ENCODE measurements at regions not wholly inside any gene's neighbourhood (a gene's known extent, or its start where the extent isn't known, plus 50 kb on each side); places are given as distances from the start of the nearest gene placed in this dataset.

DNA sequence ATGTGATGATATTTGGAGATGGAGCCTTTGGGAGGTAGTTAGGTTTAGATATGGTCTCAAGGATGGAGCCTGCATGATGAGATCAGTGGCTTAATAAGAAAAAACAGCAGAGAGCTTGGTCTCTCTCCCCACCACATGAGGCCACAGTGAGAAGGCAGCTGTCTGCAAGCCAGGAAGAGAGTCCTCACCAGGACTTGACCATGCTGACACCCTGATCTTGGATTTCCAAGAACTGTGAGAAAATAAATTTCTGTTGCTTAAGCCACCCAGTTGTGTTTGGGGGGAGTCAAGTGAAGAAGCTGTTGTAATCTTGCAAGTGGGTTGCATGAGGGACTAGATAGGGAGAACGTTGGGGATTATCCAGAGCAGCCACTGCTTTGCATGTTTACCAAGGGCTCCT, 62.3 kb upstream of the TNFAIP8L3 start:
- H3K27ac ChIP-seq, result peak overlapping the region in 2 of 11 experiments; percentile 25 to 53; a peak in 2 of 22 replicates
- H3K4me3 ChIP-seq, result no peak overlapping the region
- peak overlapping the region in 2 of 11 experiments; percentile 2 to 57; a peak in 3 of 22 replicates for H3K4me2 ChIP-seq
- H3K36me3 ChIP-seq, result no peaks in the 10 kb centered on the region
- no peaks in the 10 kb centered on the region for H3K9me3 ChIP-seq (replicated peaks in 1 of 11)
- TF ChIP-seq Cebpa-rat (IDR thresholded peaks at IDR 0.05), result peak in 1 of 11 experiments; percentile 52; a peak in 1 of 22 replicates
- no peaks in the 10 kb centered on the region for H3K27me3 ChIP-seq
- H3K9ac ChIP-seq, result no peak overlapping the region
- H3K4me1 ChIP-seq, result peaks cover 0 to 53% (median 0%) of the 10 kb centered on the region in 10 experiments; a peak in 4 of 20 replicates
- H4K20me1 ChIP-seq, result no peaks in the 10 kb centered on the region; a peak in 1 of 22 replicates

DNA sequence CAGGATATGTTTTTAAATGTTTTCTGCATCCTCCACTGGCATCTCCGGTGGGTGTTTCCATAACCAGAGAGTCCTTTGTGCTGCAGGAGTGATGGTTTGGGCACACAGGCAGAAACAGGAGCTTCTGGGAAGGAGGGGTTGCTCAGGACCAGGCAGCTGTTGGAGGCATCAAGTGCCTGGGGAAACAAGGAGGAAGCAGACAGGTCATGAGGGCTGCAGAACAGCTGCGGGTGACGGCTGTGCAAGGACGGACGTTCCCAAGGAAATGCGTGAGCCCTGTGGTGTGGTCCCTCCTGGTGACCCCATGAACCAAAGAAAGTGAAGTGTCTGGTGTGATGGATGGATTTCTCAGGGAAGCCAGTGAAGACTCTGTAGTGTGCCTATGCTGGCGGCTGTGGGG, 61.2 kb upstream of the TNFAIP8L3 start:
- no peaks in the 10 kb centered on the region for H3K36me3 ChIP-seq

DNA sequence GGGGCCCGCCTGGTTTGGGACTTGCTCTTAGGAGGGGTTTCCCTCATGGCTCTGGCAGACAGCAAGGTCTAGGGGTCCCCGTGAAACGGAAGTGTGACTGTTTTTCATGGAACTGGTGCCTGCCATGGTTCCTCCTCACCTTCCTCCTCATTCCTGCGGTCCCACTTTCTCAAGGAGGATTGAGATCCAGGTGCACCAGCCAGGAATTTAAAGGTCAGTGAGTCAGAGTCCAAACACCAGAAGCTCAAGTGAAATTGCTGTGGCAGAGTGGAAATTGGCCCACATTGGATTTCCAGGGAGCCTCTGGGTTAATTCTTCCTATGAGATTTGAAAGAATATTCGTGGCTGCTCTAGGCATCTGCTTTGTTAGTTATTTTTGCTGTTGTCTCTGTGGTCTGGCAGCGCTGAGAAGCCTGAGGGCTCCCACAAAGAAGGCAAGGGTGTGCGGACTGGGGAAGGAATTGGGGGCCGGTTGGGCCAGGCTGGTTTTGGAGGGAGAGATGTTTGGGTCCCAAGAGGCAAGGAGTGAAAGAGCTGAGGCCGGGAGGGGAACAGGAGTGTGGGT, 60.4 kb upstream of the TNFAIP8L3 start:
- Histone ChIP-seq H3K27me3 (no peaks in the 10 kb centered on the region), H3K36me3 (no peaks in the 10 kb centered on the region), H3K4me3 (no peak overlapping the region), H3K9ac (no peak overlapping the region), H3K4me2 (peak overlapping the region in 1 of 11 experiments; percentile 57; a peak in 1 of 22 replicates), H3K27ac (no peak overlapping the region), H3K4me1 (peaks cover 0 to 43% (median 0%) of the 10 kb centered on the region in 10 experiments; a peak in 4 of 20 replicates), H4K20me1 (no peaks in the 10 kb centered on the region; a peak in 1 of 22 replicates), H3K9me3 (replicated peaks in 1 of 11) (no peaks in the 10 kb centered on the region)
- TF ChIP-seq Cebpa-rat (IDR thresholded peaks at IDR 0.05), result no peak

More for the DNA sequence above, 61.2 kb upstream of the TNFAIP8L3 start:
- H3K4me2 ChIP-seq, result peak overlapping the region in 3 of 11 experiments; percentile 2 to 57 (median 17); a peak in 5 of 22 replicates
- no peaks in the 10 kb centered on the region; a peak in 1 of 22 replicates for H4K20me1 ChIP-seq
- peak overlapping the region in 1 of 11 experiments; percentile 25; a peak in 1 of 22 replicates for H3K27ac ChIP-seq
- no peak overlapping the region for H3K9ac ChIP-seq
- TF ChIP-seq Cebpa-rat (IDR thresholded peaks at IDR 0.05), result no peak
- no peak overlapping the region for H3K4me3 ChIP-seq
- H3K27me3 ChIP-seq, result no peaks in the 10 kb centered on the region
- H3K9me3 ChIP-seq (replicated peaks in 1 of 11), result no peaks in the 10 kb centered on the region
- peaks cover 0 to 43% (median 0%) of the 10 kb centered on the region in 10 experiments; a peak in 4 of 20 replicates for H3K4me1 ChIP-seq
